GM12878 (cell line): ENCODE measurements at regions not wholly inside any gene's neighbourhood (a gene's known extent, or its start where the extent isn't known, plus 50 kb on each side); places are given as distances from the start of the nearest gene placed in this dataset.

Source experiments
- ATAC-seq: fragments of 200-7000 bp; cut with Tn5 transposase; 3 replicates; pipeline ENCODE4 v1.9.1; 2020; ENCODE audit warnings: mild to moderate bottlenecking, moderate library complexity
- BruUV-seq: library from RNA; stranded (reverse); fragments of 400-500 nt; replicated peaks from 2 replicates; lab custom pipeline; 2021; lab: Mats Ljungman, UMichigan
- CTCF ChIA-PET: fragments of 300-600 bp; sonication (Branson Sonifier 250); formaldehyde crosslinking; extraction: SDS; loops from one replicate; lab custom pipeline; 2021; ENCODE audit warnings: inconsistent platforms; lab: Yijun Ruan, JAX
- POLR2A ChIA-PET: fragments of 350-600 bp; formaldehyde crosslinking; extraction: SDS; loops from one replicate; lab custom pipeline; 2021; ENCODE audit warnings: inconsistent platforms; lab: Charles Lee
- RAD21 ChIA-PET: fragments of 300-600 bp; sonication (Branson Sonifier 250); formaldehyde crosslinking; loops from one replicate; lab custom pipeline; 2023; ENCODE audit warnings: antibody characterized with exemption; ENCODE audit not compliant: unreplicated experiment; lab: Charles Lee
- SMC1A ChIA-PET: fragments of 300-600 bp; sonication (Branson Sonifier 250); formaldehyde crosslinking; loops from one replicate; lab custom pipeline; 2023; ENCODE audit not compliant: unreplicated experiment, uncharacterized antibody; lab: Charles Lee
- DNase-seq: peaks from one replicate; pipeline ENCODE4 v3.0.0-alpha.2; 2011; ENCODE audit warnings: low read depth, low spot score
- FAIRE-seq: peaks from 3 replicates; lab custom pipeline; 2011; peaks lifted over from hg19 to GRCh38; lab: Jason Lieb, UNC
- H2AFZ ChIP-seq: 2 replicates; pipeline ENCODE4 v1.6.0; 2011; ENCODE audit warnings: low read depth, low read length, control low read depth; ENCODE audit not compliant: control insufficient read depth
- H3K27ac ChIP-seq: 2 replicates; pipeline ENCODE4 v1.5.1; 2011; ENCODE audit warnings: control low read depth; ENCODE audit not compliant: control insufficient read depth, insufficient read depth
- H3K27me3 ChIP-seq, 2 experiments: replicated peaks in 1 of 2; 2 replicates each; pipeline versions ENCODE4 v1.6.0 to v1.6.1; 2011; ENCODE audit warnings: low read length in 1 of 2; ENCODE audit not compliant: control insufficient read depth in 2 of 2, insufficient read depth in 2 of 2
- H3K36me3 ChIP-seq, 2 experiments: 2 replicates each; pipeline ENCODE4 v1.5.1; 2011; ENCODE audit warnings: low read length in 1 of 2; ENCODE audit not compliant: control insufficient read depth in 2 of 2, insufficient read depth in 2 of 2
- H3K4me1 ChIP-seq: 2 replicates; pipeline ENCODE4 v1.6.1; 2011; ENCODE audit warnings: mild to moderate bottlenecking, low read length, moderate library complexity, mixed read lengths; ENCODE audit not compliant: control insufficient read depth, insufficient read depth
- H3K4me2 ChIP-seq: 2 replicates; pipeline ENCODE4 v1.6.0; 2011; ENCODE audit warnings: control low read depth; ENCODE audit not compliant: control insufficient read depth, insufficient read depth
- H3K4me3 ChIP-seq: fragments of 200-600 bp; sonication (generic); 2 replicates; pipeline ENCODE4 v1.5.1; 2016
- H3K79me2 ChIP-seq: 2 replicates; pipeline ENCODE4 v1.6.0; 2011; ENCODE audit warnings: low read length; ENCODE audit not compliant: control insufficient read depth, insufficient read depth
- H3K9ac ChIP-seq: 2 replicates; pipeline ENCODE4 v1.8.0; 2011; ENCODE audit warnings: low read length, control low read depth, mixed read lengths; ENCODE audit not compliant: control insufficient read depth, insufficient read depth
- H3K9me3 ChIP-seq: replicated peaks from 3 replicates; pipeline ENCODE4 v1.5.1; 2011; ENCODE audit warnings: mild to moderate bottlenecking, low read length; ENCODE audit not compliant: control insufficient read depth, insufficient read depth
- H4K20me1 ChIP-seq: 2 replicates; pipeline ENCODE4 v1.6.0; 2011; ENCODE audit not compliant: control insufficient read depth, insufficient read depth
- BACH1 ChIP-seq: fragments of 450-650 bp; IDR thresholded peaks from 2 replicates; pipeline ENCODE4 v1.6.1; 2017; ENCODE audit warnings: mild to moderate bottlenecking, borderline replicate concordance
- CHD1 ChIP-seq: IDR thresholded peaks from 2 replicates; pipeline ENCODE4 v1.6.1; 2012; ENCODE audit warnings: low read depth, low read length, improper control_type of control experiment
- CHD4 ChIP-seq: fragments of 200-600 bp; sonication (generic); IDR thresholded peaks from 2 replicates; pipeline ENCODE4 v1.6.1; 2016; ENCODE audit warnings: mild to moderate bottlenecking
- HDGF ChIP-seq: fragments of 450-650 bp; IDR thresholded peaks from 2 replicates; pipeline ENCODE4 v1.6.1; 2016; ENCODE audit warnings: antibody characterized with exemption
- NFYA ChIP-seq: IDR thresholded peaks from 2 replicates; pipeline ENCODE4 v1.6.1; 2011; ENCODE audit warnings: low read depth, mild to moderate bottlenecking, low read length, improper control_type of control experiment, borderline replicate concordance
- NRF1 ChIP-seq: conservative IDR thresholded peaks from 2 replicates; pipeline ENCODE4 v1.6.1; 2011; ENCODE audit warnings: mild to moderate bottlenecking, low read depth, low read length, improper control_type of control experiment
- POLR2A ChIP-seq: IDR thresholded peaks from 2 replicates; pipeline ENCODE4 v1.6.1; 2011; ENCODE audit warnings: low read depth, mild to moderate bottlenecking, low read length
- RB1 ChIP-seq: fragments of 450-650 bp; formaldehyde crosslinking; IDR thresholded peaks from 2 replicates; pipeline ENCODE4 v1.6.1; 2017; ENCODE audit warnings: mild to moderate bottlenecking, borderline replicate concordance
- SIN3A ChIP-seq: IDR thresholded peaks from 2 replicates; pipeline ENCODE4 v1.6.1; 2012; ENCODE audit warnings: low read depth, low read length, improper control_type of control experiment
- SP1 ChIP-seq: IDR thresholded peaks from one replicate; pipeline ENCODE4 v1.6.1; 2011; ENCODE audit warnings: low read depth, low read length
- TBL1XR1 ChIP-seq: IDR thresholded peaks from 2 replicates; pipeline ENCODE4 v1.6.1; 2012; ENCODE audit warnings: low read depth, low read length, improper control_type of control experiment
- ZNF207 ChIP-seq: fragments of 450-650 bp; IDR thresholded peaks from 2 replicates; pipeline ENCODE4 v1.6.1; 2014; ENCODE audit warnings: antibody characterized with exemption, mild to moderate bottlenecking, borderline replicate concordance
- WGBS: methylation state at CpG from one replicate; pipeline ENCODE4 v1.1.6; 2016; ENCODE audit warnings: low lambda C conversion rate; ENCODE audit not compliant: insufficient replicate concordance, insufficient coverage; ENCODE audit errors: missing lambda C conversion rate; 5-methylcytosine and 5-hydroxymethylcytosine counted together
- in situ Hi-C: fragments of 300-500 bp; cut with MboI; formaldehyde crosslinking; loops from 9 replicates; pipeline ENCODE4 v1.14.3; 2018; ENCODE audit warnings: mixed read lengths
- intact Hi-C: fragments of 100-400 bp; cut with micrococcal nuclease; formaldehyde crosslinking; loops from one replicate; pipeline ENCODE4 v1.14.2; 2022; ENCODE audit not compliant: unreplicated experiment
- TF ChIP-seq, protein P1 (sequence below): fragments of 450-650 bp; IDR thresholded peaks from 2 replicates; pipeline ENCODE4 v1.6.1; 2016; ENCODE audit warnings: mild to moderate bottlenecking
- TF ChIP-seq, protein P2 (sequence below): fragments of 450-650 bp; IDR thresholded peaks from 2 replicates; pipeline ENCODE4 v1.6.1; 2017; ENCODE audit warnings: low read depth, mild to moderate bottlenecking, moderate library complexity

DNA sequence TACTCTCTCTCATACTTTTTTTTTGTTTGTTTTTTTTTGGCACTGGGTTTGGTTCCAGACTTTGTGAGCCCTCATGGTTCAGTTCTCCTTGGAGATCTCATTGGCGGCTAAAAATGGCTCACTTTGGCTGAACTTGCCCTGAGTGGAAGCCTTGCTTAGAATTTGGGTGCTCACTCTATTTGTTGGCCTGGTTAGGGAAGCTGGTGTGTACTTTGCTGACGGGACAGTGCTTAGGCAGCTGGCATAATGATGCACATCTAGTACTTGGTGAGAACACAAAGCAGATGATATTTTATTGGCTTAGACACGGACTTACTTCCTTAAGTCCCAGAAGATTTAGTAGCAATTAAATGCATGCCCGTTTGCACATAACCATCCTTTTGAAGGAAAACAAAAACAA, 66.5 kb upstream of the GRAMD1B start:
- intact Hi-C loops (loop anchor here (5.0 kb wide), 1 partner anchor 114 kb away; no protein-coding TSS in a partner anchor), in situ Hi-C loops (no loop called here)
- no peaks in the 10 kb centered on the region for H3K9me3 ChIP-seq
- ChIA-PET RAD21 (interaction anchor here (0.5 to 7.9 kb wide), 8 partner anchors 8 to 309 kb away, joined by 3 to 67 read pairs (median 6); no protein-coding TSS in a partner anchor), SMC1A (interaction anchor here (0.7 to 8.8 kb wide), 12 partner anchors 9 to 160 kb away, joined by 3 to 60 read pairs (median 5); no protein-coding TSS in a partner anchor), POLR2A (interaction anchor here (0.5 to 1.4 kb wide), 4 partner anchors 18 to 497 kb away, joined by 4 read pairs; no protein-coding TSS in a partner anchor), CTCF (interaction anchor here (1.5 to 2.6 kb wide), 4 partner anchors 17 to 102 kb away, joined by 5 to 9 read pairs (median 6); no protein-coding TSS in a partner anchor)
- 0 out of 2 replicates have a peak, but pooled peaks cover 4% of the 10 kb centered on the region for H3K4me1 ChIP-seq
- H2AFZ ChIP-seq = peak overlapping the region; percentile 71
- 63% methylated on average over 4 of the region's 4 CpGs for WGBS
- no TSS peak for BruUV-seq
- DNase-seq = no peak
- FAIRE-seq = no peak
- peak; percentile 33 for ATAC-seq
- H3K27ac ChIP-seq = no peak overlapping the region
- H3K79me2 ChIP-seq = peaks cover 29% of the 10 kb centered on the region
- peak overlapping the region; percentile 90 for H3K4me2 ChIP-seq
- H3K9ac ChIP-seq = peak overlapping the region; percentile 18; the same call in 1 of the 2 replicates
- no peaks in the 10 kb centered on the region for H4K20me1 ChIP-seq
- 0 out of 4 replicates have a peak, but pooled peaks cover 0 to 3% of the 10 kb centered on the region in 2 experiments for H3K36me3 ChIP-seq
- no peak for TF ChIP-seq NFYA
- 0 out of 2 replicates have a peak, but pooled peaks have one; percentile 39 for TF ChIP-seq SIN3A
- H3K27me3 ChIP-seq = no peaks in the 10 kb centered on the region
- H3K4me3 ChIP-seq = peak overlapping the region; percentile 49; the same call in 1 of the 2 replicates

DNA sequence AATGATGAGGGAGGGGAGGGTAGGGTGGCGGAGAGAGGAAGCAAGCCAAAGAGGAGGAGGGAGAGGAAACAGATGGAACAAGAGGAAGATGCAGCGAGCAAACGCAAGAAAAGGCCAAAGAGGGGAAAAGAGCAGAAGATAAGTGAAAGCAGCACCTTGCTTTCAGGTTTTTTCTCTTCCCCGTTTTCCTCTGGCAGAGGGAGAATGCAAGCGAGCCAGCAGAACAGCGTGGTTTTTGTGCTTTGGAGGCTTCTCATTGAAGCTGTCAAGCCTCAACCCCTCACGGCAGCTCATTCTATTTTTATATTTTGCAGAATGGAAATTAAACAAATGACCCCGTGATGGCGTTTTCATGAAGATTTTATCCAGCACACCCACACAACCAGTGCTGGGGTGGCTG, 67.1 kb upstream of the GRAMD1B start:
- Histone ChIP-seq H4K20me1 (no peaks in the 10 kb centered on the region), H3K9me3 (no peaks in the 10 kb centered on the region), H3K4me3 (peak overlapping the region; percentile 49; the same call in 1 of the 2 replicates), H3K4me1 (0 out of 2 replicates have a peak, but pooled peaks cover 4% of the 10 kb centered on the region), H3K27me3 (no peaks in the 10 kb centered on the region), H3K9ac (peak overlapping the region; percentile 53), H3K4me2 (peak overlapping the region; percentile 90), H2AFZ (peak overlapping the region; percentile 71), H3K79me2 (peaks cover 33% of the 10 kb centered on the region), H3K27ac (peak overlapping the region; percentile 45), H3K36me3 (0 out of 4 replicates have a peak, but pooled peaks cover 0 to 3% of the 10 kb centered on the region in 2 experiments)
- POLR2A ChIA-PET = interaction anchor here (0.5 to 1.4 kb wide), 7 partner anchors 15 to 496 kb away, joined by 3 to 5 read pairs (median 4); no protein-coding TSS in a partner anchor
- in situ Hi-C loops = no loop called here
- no TSS peak for BruUV-seq
- SMC1A ChIA-PET = interaction anchor here (0.7 to 8.8 kb wide), 15 partner anchors 10 to 161 kb away, joined by 3 to 60 read pairs (median 5); no protein-coding TSS in a partner anchor
- FAIRE-seq (no peak), ATAC-seq (no peak), DNase-seq (no peak)
- RAD21 ChIA-PET = interaction anchor here (0.5 to 7.9 kb wide), 12 partner anchors 9 to 309 kb away, joined by 3 to 67 read pairs (median 5); no protein-coding TSS in a partner anchor
- CTCF ChIA-PET = interaction anchor here (0.7 to 6.3 kb wide), 8 partner anchors 18 to 116 kb away, joined by 3 to 51 read pairs (median 6); no protein-coding TSS in a partner anchor
- 14% methylated on average over 9 of the region's 9 CpGs for WGBS
- intact Hi-C loops = loop anchor here (5.0 kb wide), 1 partner anchor 114 kb away; no protein-coding TSS in a partner anchor
- TF ChIP-seq SP1 (no peak), RB1 (no peak), BACH1 (no peak), ZNF207 (no peak), NRF1 (no peak), CHD4 (no peak), CHD1 (no peak), POLR2A (no peak), HDGF (peak; percentile 65; the same call in 1 of the 2 replicates), TBL1XR1 (no peak)
- TF ChIP-seq, protein P1, sequence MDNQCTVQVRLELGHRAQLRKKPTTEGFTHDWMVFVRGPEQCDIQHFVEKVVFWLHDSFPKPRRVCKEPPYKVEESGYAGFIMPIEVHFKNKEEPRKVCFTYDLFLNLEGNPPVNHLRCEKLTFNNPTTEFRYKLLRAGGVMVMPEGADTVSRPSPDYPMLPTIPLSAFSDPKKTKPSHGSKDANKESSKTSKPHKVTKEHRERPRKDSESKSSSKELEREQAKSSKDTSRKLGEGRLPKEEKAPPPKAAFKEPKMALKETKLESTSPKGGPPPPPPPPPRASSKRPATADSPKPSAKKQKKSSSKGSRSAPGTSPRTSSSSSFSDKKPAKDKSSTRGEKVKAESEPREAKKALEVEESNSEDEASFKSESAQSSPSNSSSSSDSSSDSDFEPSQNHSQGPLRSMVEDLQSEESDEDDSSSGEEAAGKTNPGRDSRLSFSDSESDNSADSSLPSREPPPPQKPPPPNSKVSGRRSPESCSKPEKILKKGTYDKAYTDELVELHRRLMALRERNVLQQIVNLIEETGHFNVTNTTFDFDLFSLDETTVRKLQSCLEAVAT = 0 out of 2 replicates have a peak, but pooled peaks have one; percentile 23
- TF ChIP-seq, protein P2, sequence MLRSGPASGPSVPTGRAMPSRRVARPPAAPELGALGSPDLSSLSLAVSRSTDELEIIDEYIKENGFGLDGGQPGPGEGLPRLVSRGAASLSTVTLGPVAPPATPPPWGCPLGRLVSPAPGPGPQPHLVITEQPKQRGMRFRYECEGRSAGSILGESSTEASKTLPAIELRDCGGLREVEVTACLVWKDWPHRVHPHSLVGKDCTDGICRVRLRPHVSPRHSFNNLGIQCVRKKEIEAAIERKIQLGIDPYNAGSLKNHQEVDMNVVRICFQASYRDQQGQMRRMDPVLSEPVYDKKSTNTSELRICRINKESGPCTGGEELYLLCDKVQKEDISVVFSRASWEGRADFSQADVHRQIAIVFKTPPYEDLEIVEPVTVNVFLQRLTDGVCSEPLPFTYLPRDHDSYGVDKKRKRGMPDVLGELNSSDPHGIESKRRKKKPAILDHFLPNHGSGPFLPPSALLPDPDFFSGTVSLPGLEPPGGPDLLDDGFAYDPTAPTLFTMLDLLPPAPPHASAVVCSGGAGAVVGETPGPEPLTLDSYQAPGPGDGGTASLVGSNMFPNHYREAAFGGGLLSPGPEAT = 0 out of 2 replicates have a peak, but pooled peaks have one; percentile 17
